ENCODE measurements at regions not wholly inside any gene's neighbourhood (a gene's known extent, or its start where the extent isn't known, plus 50 kb on each side); places are given as distances from the start of the nearest gene placed in this dataset.
"Not testable (repeated sequence)": the region's sequence is repeated elsewhere in the genome, so short reads cannot be mapped to it uniquely, and the experiment has no call there.

GRCh38 chr18:56443166-56443907 is 195.1 kb downstream of the TXNL1 start:
- DNase-seq (ENCODE audit: low read depth in 2 of 2), result no peak

- not testable (repeated sequence) for DNase-seq (ENCODE audit: low read depth in 2 of 2)
Observed at GRCh38 chr18:56438480-56438879, 199.9 kb downstream of the TXNL1 start.

- no peak for DNase-seq (ENCODE audit: low read depth in 2 of 2)
Observed at GRCh38 chr18:56436651-56437050, 201.7 kb downstream of the TXNL1 start.

GRCh38 chr18:56433919-56434318 is 204.5 kb downstream of the TXNL1 start:
- no peak for DNase-seq (ENCODE audit: low read depth in 2 of 2)

- DNase-seq (ENCODE audit: low read depth in 2 of 2), result no peak
Observed at GRCh38 chr18:56431551-56431950, 206.8 kb downstream of the TXNL1 start.

GRCh38 chr18:56423626-56424025 is 214.8 kb downstream of the TXNL1 start:
- DNase-seq (ENCODE audit: low read depth in 2 of 2), result no peak

- no peak for DNase-seq (ENCODE audit: low read depth in 2 of 2)
Observed at GRCh38 chr18:56421647-56422046, 216.7 kb downstream of the TXNL1 start.

- DNase-seq (ENCODE audit: low read depth in 2 of 2), result not testable (repeated sequence)
Observed at GRCh38 chr18:56420868-56421267, 217.5 kb downstream of the TXNL1 start.

- DNase-seq (ENCODE audit: low read depth in 2 of 2), result no peak
Observed at GRCh38 chr18:56414357-56414756, 224.0 kb downstream of the TXNL1 start.

- no peak for DNase-seq (ENCODE audit: low read depth in 2 of 2)
Observed at GRCh38 chr18:56413862-56414261, 224.5 kb downstream of the TXNL1 start.

GRCh38 chr18:56412951-56413350 is 225.4 kb downstream of the TXNL1 start:
- DNase-seq (ENCODE audit: low read depth in 2 of 2), result no peak

GRCh38 chr18:56409736-56410135 is 228.7 kb downstream of the TXNL1 start:
- DNase-seq (ENCODE audit: low read depth in 2 of 2), result no peak

GRCh38 chr18:56407646-56408180 is 230.7 kb downstream of the TXNL1 start:
- DNase-seq (ENCODE audit: low read depth in 2 of 2), result no peak

GRCh38 chr18:56402872-56403516 is 235.4 kb downstream of the TXNL1 start:
- peak; percentile 89 for DNase-seq (ENCODE audit: low read depth in 2 of 2)

- DNase-seq (ENCODE audit: low read depth in 2 of 2), result no peak
Observed at GRCh38 chr18:56393870-56394269, 244.5 kb downstream of the TXNL1 start.

- DNase-seq (ENCODE audit: low read depth in 2 of 2), result no peak
Observed at GRCh38 chr18:56391931-56392590, 246.3 kb downstream of the TXNL1 start.

- DNase-seq (ENCODE audit: low read depth in 2 of 2), result no peak
Observed at GRCh38 chr18:56390626-56391025, 247.8 kb downstream of the TXNL1 start.

- no peak for DNase-seq (ENCODE audit: low read depth in 2 of 2)
Observed at GRCh38 chr18:56389190-56389589, 249.2 kb downstream of the TXNL1 start.

GRCh38 chr18:56388571-56388970 is 249.8 kb downstream of the TXNL1 start:
- no peak for DNase-seq (ENCODE audit: low read depth in 2 of 2)

- DNase-seq (ENCODE audit: low read depth in 2 of 2), result peak; percentile 49 to 50
Observed at GRCh38 chr18:56386856-56387255, 251.5 kb downstream of the TXNL1 start.

GRCh38 chr18:56383349-56383748 is 255.0 kb downstream of the TXNL1 start:
- DNase-seq (ENCODE audit: low read depth in 2 of 2), result no peak

- no peak for DNase-seq (ENCODE audit: low read depth in 2 of 2)
Observed at GRCh38 chr18:56382541-56382940, 255.9 kb downstream of the TXNL1 start.

- DNase-seq (ENCODE audit: low read depth in 2 of 2), result no peak
Observed at GRCh38 chr18:56381196-56381595, 257.2 kb downstream of the TXNL1 start.

Data from fibroblast of skin of left quadriceps (primary cell).